ENCODE measurements at regions not wholly inside any gene's neighbourhood (a gene's known extent, or its start where the extent isn't known, plus 50 kb on each side); places are given as distances from the start of the nearest gene placed in this dataset.
"Not testable (repeated sequence)": the region's sequence is repeated elsewhere in the genome, so short reads cannot be mapped to it uniquely, and the experiment has no call there.

DNA sequence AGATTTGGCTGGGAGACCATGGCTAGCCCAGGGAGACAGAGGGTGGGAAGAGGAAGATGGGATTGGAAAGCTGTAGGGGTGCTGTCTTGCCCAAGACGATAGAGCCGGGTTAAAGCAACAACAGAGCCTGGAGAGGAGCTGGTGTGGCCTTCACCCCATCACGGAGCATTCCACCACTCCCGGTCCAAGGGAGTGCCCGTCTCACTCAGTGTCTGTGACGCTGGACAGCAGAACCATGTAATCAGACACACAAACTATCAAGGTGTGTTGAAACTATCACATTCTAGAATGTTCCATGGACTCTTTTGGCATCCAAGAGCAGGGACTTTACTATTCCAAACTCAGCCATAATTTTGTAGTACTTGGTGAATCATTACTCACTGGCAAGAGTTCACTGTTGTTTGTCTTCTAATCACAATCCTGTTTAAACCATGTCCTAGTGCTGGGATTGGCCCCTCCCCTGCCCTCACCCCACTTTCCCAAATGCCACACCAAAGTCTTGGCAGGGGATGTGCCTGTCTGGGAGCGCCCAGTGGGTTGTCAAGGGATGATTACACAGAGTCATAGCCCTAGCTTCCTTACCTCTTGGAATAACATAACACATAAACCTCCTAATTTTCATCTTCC, 187.4 kb downstream of the LAT start:
- not testable (repeated sequence) for H3F3A ChIP-seq (ENCODE audit: insufficient read depth); H2AFZ ChIP-seq (ENCODE audit: low read depth, low read length, severe bottlenecking); H3K4me2 ChIP-seq (ENCODE audit: low read depth, low read length, poor library complexity, severe bottlenecking); H3K4me3 ChIP-seq (ENCODE audit: insufficient read depth, low read length, poor library complexity, severe bottlenecking); H4K20me1 ChIP-seq (ENCODE audit: low read depth, low read length); H3K79me2 ChIP-seq (ENCODE audit: insufficient read depth, low read length); H3K9me2 ChIP-seq (replicated peaks; ENCODE audit: insufficient read depth, low read length); H3K27me3 ChIP-seq (ENCODE audit: low read length); H3K27ac ChIP-seq (ENCODE audit: low read depth, low read length); H3K9me3 ChIP-seq (ENCODE audit: insufficient read depth, low read length); H3K9ac ChIP-seq (ENCODE audit: low read length); H3K36me3 ChIP-seq (ENCODE audit: low read length)

DNA sequence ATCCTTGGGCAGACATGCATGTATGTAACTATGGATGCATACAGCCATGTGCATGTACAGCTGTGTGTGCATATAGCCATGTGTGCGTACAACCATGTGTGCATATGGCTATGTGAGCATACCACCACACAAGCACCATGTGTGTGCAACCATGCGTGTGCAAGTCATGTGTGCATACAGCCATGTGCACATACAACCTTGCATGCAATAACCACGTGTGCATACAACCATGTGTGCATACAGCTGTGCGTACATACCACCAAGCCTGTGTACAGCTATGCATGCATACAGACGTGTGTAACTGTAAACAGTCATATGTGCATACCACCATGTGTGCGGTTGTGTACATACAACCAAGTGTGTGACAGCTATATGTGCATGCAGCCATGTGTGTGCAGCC, 186.4 kb downstream of the LAT start:
- H3K9ac ChIP-seq (ENCODE audit: low read length); H3F3A ChIP-seq (ENCODE audit: insufficient read depth): not testable (repeated sequence)

DNA sequence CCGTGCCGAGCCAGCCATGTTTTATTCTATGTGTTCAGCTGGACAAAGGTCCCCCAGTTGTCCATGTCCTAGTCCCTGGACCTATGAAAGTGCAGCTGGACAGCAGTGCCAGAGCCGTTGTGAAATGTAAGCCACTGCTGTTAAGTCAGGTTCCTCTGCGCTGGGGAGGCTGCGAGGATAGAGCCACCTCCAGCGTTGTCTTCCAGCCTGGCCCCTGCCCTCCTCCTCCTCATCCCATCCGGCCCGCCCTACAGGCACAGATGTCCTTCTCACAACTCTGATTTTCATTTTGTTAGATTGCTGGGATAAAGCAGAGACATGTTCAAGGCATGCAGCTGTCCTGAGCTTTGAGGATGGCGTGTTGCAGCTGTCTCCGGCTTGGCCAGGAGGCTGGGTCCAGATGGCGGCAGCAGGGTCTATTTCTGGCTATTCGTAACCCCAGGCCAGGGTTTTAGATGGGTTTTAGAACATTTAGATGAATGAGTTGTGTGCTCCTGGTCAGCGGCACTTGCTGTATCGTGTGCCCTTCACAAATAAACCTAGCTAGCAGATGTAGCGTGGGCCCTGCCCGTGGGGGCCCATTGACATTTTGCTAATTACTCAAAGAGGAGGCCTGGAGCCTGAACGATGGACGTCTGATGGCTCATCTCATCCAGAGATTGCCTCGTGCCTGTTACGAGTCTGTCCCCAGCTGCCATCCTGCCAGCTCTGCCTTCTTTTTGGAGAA, 185.7 kb downstream of the LAT start:
- not testable (repeated sequence) for H3K9me3 ChIP-seq (ENCODE audit: insufficient read depth, low read length); H4K20me1 ChIP-seq (ENCODE audit: low read depth, low read length); H3K36me3 ChIP-seq (ENCODE audit: low read length); H3K27me3 ChIP-seq (ENCODE audit: low read length); H3K4me3 ChIP-seq (ENCODE audit: insufficient read depth, low read length, poor library complexity, severe bottlenecking); H3K27ac ChIP-seq (ENCODE audit: low read depth, low read length); H3F3A ChIP-seq (ENCODE audit: insufficient read depth); H2AFZ ChIP-seq (ENCODE audit: low read depth, low read length, severe bottlenecking); H3K79me2 ChIP-seq (ENCODE audit: insufficient read depth, low read length); H3K4me2 ChIP-seq (ENCODE audit: low read depth, low read length, poor library complexity, severe bottlenecking); H3K9ac ChIP-seq (ENCODE audit: low read length); H3K9me2 ChIP-seq (replicated peaks; ENCODE audit: insufficient read depth, low read length)

More for the DNA sequence above, 186.4 kb downstream of the LAT start:
- H3K27ac ChIP-seq (ENCODE audit: low read depth, low read length); H3K4me3 ChIP-seq (ENCODE audit: insufficient read depth, low read length, poor library complexity, severe bottlenecking); H3K36me3 ChIP-seq (ENCODE audit: low read length); H4K20me1 ChIP-seq (ENCODE audit: low read depth, low read length); H3K27me3 ChIP-seq (ENCODE audit: low read length); H3K9me3 ChIP-seq (ENCODE audit: insufficient read depth, low read length); H2AFZ ChIP-seq (ENCODE audit: low read depth, low read length, severe bottlenecking); H3K4me2 ChIP-seq (ENCODE audit: low read depth, low read length, poor library complexity, severe bottlenecking); H3K79me2 ChIP-seq (ENCODE audit: insufficient read depth, low read length); H3K9me2 ChIP-seq (replicated peaks; ENCODE audit: insufficient read depth, low read length): not testable (repeated sequence)

DNA sequence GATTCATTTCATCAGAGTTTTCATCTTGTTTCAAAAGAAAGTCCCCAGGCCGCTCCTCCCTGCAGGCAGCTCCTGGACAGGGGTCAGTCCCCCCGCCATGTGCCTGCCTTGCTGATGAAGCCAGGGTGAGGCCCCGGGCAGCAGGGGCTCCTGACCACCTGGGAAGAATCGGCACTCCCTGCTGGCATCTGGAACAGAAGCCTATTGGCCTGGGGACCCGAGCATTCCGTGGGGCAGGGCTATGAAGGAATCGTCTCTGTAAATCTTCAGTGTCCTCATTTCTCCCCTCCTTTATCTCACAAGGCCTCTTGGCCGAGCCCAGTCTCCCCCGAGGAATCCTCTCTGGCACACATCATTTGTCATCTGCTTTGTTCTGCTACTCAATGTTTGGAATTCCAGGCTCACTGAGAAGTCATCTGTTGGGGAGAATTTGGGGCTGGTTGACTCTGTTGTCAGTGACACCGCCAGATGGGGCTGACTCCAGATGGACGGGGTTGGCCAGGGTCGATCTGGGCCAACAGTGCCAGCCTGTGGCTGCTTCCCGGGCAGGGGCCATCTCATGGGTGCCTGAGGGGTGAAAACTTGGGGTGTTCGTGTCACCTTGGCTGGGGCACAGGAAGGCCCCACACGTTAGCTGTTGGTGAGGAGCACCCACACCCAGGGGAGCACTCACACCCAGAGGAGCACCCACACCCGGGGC, 184.6 kb downstream of the LAT start:
- H4K20me1 ChIP-seq (ENCODE audit: low read depth, low read length); H3K9ac ChIP-seq (ENCODE audit: low read length); H3K36me3 ChIP-seq (ENCODE audit: low read length); H3K9me2 ChIP-seq (replicated peaks; ENCODE audit: insufficient read depth, low read length); H3K79me2 ChIP-seq (ENCODE audit: insufficient read depth, low read length); H3K9me3 ChIP-seq (ENCODE audit: insufficient read depth, low read length); H3K27ac ChIP-seq (ENCODE audit: low read depth, low read length); H3K4me2 ChIP-seq (ENCODE audit: low read depth, low read length, poor library complexity, severe bottlenecking); H2AFZ ChIP-seq (ENCODE audit: low read depth, low read length, severe bottlenecking); H3F3A ChIP-seq (ENCODE audit: insufficient read depth); H3K4me3 ChIP-seq (ENCODE audit: insufficient read depth, low read length, poor library complexity, severe bottlenecking); H3K27me3 ChIP-seq (ENCODE audit: low read length): not testable (repeated sequence)

DNA sequence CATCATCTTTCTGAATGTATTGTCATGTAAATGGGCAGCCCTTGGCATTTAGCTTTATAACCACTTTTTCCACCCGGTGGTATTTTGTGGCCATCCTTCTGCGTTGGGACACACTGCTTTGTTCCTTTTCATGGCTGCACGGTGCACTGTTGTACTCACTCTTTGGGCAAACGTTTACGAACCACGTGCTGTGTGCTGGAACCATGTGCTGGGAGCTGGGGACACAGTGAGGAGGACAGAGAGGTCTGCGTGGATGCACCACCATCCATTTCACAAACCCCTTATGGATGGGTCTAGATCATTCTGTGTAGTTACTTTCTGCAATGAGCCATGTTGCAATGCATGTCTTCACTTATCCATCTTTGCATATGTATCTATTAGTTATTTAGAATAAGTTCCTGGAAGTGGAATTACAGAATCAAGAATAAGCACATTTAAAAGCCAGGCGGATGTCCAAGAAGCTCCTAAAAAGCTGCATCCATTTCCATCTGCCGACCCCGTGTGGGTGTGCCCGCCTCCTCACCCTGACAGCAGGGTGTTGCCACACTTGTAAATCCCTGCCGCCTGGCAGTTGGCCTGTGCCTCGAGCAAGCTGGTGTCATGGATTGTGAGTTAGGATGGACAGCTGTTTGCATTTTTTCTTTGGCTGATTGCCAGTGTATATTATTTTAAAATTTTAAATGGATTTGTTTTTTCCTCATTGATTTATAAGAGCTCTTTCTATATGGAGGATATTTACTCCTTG, 183.8 kb downstream of the LAT start:
- H3K4me2 ChIP-seq (ENCODE audit: low read depth, low read length, poor library complexity, severe bottlenecking); H3K27me3 ChIP-seq (ENCODE audit: low read length); H3K27ac ChIP-seq (ENCODE audit: low read depth, low read length); H3K9me3 ChIP-seq (ENCODE audit: insufficient read depth, low read length); H2AFZ ChIP-seq (ENCODE audit: low read depth, low read length, severe bottlenecking); H4K20me1 ChIP-seq (ENCODE audit: low read depth, low read length); H3K79me2 ChIP-seq (ENCODE audit: insufficient read depth, low read length); H3F3A ChIP-seq (ENCODE audit: insufficient read depth); H3K9ac ChIP-seq (ENCODE audit: low read length); H3K36me3 ChIP-seq (ENCODE audit: low read length); H3K4me3 ChIP-seq (ENCODE audit: insufficient read depth, low read length, poor library complexity, severe bottlenecking); H3K9me2 ChIP-seq (replicated peaks; ENCODE audit: insufficient read depth, low read length): not testable (repeated sequence)

DNA sequence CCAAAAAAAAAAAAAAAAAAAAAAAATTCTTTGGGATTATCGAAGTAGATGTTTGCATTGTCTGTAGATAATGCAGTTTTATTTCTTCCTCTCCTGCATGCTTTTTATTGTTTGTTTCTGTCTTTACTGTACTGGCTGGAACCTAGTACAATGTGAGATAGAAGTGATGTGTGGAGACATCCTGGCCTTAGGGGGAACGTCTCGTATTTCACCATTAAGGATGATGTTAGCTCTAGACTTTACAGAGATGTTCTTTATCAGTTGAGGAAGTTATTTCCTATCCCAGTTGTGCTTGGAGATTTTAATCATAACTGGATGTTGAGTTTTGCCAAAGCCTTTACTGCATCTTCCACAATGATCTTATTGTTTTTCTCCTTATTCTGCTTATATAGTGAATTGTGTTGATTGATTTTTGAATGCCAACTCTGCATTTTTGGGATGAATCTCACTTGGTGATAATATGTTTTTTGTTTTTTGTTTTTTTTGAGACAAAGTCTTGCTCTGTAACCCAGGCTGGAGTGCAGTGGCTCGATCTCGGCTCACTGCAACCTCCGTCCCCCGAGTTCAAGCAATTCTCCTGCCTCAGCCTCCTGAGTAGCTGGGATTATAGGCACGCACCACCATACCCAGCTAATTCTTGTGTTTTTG, 179.7 kb downstream of the LAT start:
- H3K27ac ChIP-seq (ENCODE audit: low read depth, low read length); H3K79me2 ChIP-seq (ENCODE audit: insufficient read depth, low read length); H3K9me3 ChIP-seq (ENCODE audit: insufficient read depth, low read length); H3K36me3 ChIP-seq (ENCODE audit: low read length); H2AFZ ChIP-seq (ENCODE audit: low read depth, low read length, severe bottlenecking); H3F3A ChIP-seq (ENCODE audit: insufficient read depth); H4K20me1 ChIP-seq (ENCODE audit: low read depth, low read length); H3K9ac ChIP-seq (ENCODE audit: low read length); H3K4me3 ChIP-seq (ENCODE audit: insufficient read depth, low read length, poor library complexity, severe bottlenecking); H3K9me2 ChIP-seq (replicated peaks; ENCODE audit: insufficient read depth, low read length); H3K27me3 ChIP-seq (ENCODE audit: low read length); H3K4me2 ChIP-seq (ENCODE audit: low read depth, low read length, poor library complexity, severe bottlenecking): not testable (repeated sequence)

DNA sequence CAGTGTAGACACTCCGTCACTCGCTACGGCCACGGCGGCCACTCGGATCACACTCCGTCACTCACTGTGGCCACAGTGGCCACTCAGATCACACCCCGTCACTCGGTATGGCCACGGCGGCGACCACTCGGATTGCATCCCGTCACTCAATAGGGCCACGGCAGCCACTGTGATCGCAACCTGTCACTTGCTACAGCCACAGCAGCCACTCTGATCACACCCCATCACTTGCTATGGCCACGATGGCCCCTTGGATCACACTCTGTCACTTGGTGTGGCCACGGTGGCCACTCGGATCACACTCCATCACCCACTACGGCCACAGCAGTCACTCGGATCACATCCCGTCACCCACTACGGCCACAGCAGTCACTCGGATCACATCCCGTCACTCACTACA, 175.3 kb downstream of the LAT start:
- not testable (repeated sequence) for H3K4me3 ChIP-seq (ENCODE audit: insufficient read depth, low read length, poor library complexity, severe bottlenecking); H3K9me2 ChIP-seq (replicated peaks; ENCODE audit: insufficient read depth, low read length); H3K27me3 ChIP-seq (ENCODE audit: low read length); H4K20me1 ChIP-seq (ENCODE audit: low read depth, low read length); H3K79me2 ChIP-seq (ENCODE audit: insufficient read depth, low read length); H3K9me3 ChIP-seq (ENCODE audit: insufficient read depth, low read length); H3K36me3 ChIP-seq (ENCODE audit: low read length); H3K9ac ChIP-seq (ENCODE audit: low read length); H2AFZ ChIP-seq (ENCODE audit: low read depth, low read length, severe bottlenecking); H3K4me2 ChIP-seq (ENCODE audit: low read depth, low read length, poor library complexity, severe bottlenecking); H3K27ac ChIP-seq (ENCODE audit: low read depth, low read length); H3F3A ChIP-seq (ENCODE audit: insufficient read depth)
